ENCODE measurements at regions not wholly inside any gene's neighbourhood (a gene's known extent, or its start where the extent isn't known, plus 50 kb on each side); places are given as distances from the start of the nearest gene placed in this dataset.

GRCh38 chr3:98966862-98967546, 65.5 kb upstream of the DCBLD2 start:
- Histone ChIP-seq H3K27ac (ENCODE audit: low read length) (no peak overlapping the region), H3K9me3 (ENCODE audit: low read length) (no peaks in the 10 kb centered on the region), H3K36me3 (ENCODE audit: insufficient read depth, low read length) (no peaks in the 10 kb centered on the region), H3K4me2 (ENCODE audit: low read length) (no peak overlapping the region), H3K9ac (ENCODE audit: low read length) (no peak overlapping the region), H3K27me3 (ENCODE audit: insufficient read depth, low read depth, low read length) (no peaks in the 10 kb centered on the region), H3K79me2 (replicated peaks; ENCODE audit: insufficient read depth, low read length) (no peaks in the 10 kb centered on the region), H3K4me3 (ENCODE audit: low read length) (no peak overlapping the region), H3K9me2 (ENCODE audit: insufficient read depth, low read length) (no peaks in the 10 kb centered on the region), H4K20me1 (ENCODE audit: insufficient read depth) (no peaks in the 10 kb centered on the region), H3F3A (ENCODE audit: insufficient read depth, low read length, poor library complexity, severe bottlenecking) (no peaks in the 10 kb centered on the region), H2AFZ (ENCODE audit: low read depth, low read length) (no peak overlapping the region)
- no peak for TF ChIP-seq EP300 (conservative IDR thresholded peaks at IDR 0.05; ENCODE audit: poor library complexity, severe bottlenecking)
- TF ChIP-seq CTCF (IDR thresholded peaks at IDR 0.05; ENCODE audit: poor library complexity, severe bottlenecking) = no peak
- TF ChIP-seq POLR2AphosphoS5 (IDR thresholded peaks at IDR 0.05) = no peak
- TF ChIP-seq TAF1 (IDR thresholded peaks at IDR 0.05; ENCODE audit: low read depth) = no peak
- TF ChIP-seq EZH2 (IDR thresholded peaks at IDR 0.05; ENCODE audit: borderline replicate concordance, insufficient read depth, low read length, poor library complexity, severe bottlenecking) = no peak
- TF ChIP-seq RAD21 (conservative IDR thresholded peaks at IDR 0.05) = no peak
- TF ChIP-seq REST (IDR thresholded peaks at IDR 0.05; ENCODE audit: borderline replicate concordance) = no peak
- no peak for TF ChIP-seq MXI1 (conservative IDR thresholded peaks at IDR 0.05; ENCODE audit: poor library complexity, severe bottlenecking)
- no peak for TF ChIP-seq SMC3 (conservative IDR thresholded peaks at IDR 0.05; ENCODE audit: poor library complexity)

- Histone ChIP-seq H3K9me3 (ENCODE audit: low read length) (no peaks in the 10 kb centered on the region), H3K27me3 (ENCODE audit: insufficient read depth, low read depth, low read length) (no peaks in the 10 kb centered on the region), H3K36me3 (ENCODE audit: insufficient read depth, low read length) (no peaks in the 10 kb centered on the region), H4K20me1 (ENCODE audit: insufficient read depth) (no peaks in the 10 kb centered on the region), H3K9ac (ENCODE audit: low read length) (no peak overlapping the region), H3K27ac (ENCODE audit: low read length) (no peak overlapping the region), H3F3A (ENCODE audit: insufficient read depth, low read length, poor library complexity, severe bottlenecking) (no peaks in the 10 kb centered on the region), H2AFZ (ENCODE audit: low read depth, low read length) (no peak overlapping the region), H3K4me3 (ENCODE audit: low read length) (no peak overlapping the region), H3K79me2 (replicated peaks; ENCODE audit: insufficient read depth, low read length) (no peaks in the 10 kb centered on the region), H3K4me2 (ENCODE audit: low read length) (no peak overlapping the region), H3K9me2 (ENCODE audit: insufficient read depth, low read length) (no peaks in the 10 kb centered on the region)
- TF ChIP-seq REST (IDR thresholded peaks at IDR 0.05; ENCODE audit: borderline replicate concordance) (no peak), EP300 (conservative IDR thresholded peaks at IDR 0.05; ENCODE audit: poor library complexity, severe bottlenecking) (no peak)
Observed at GRCh38 chr3:98966434-98966833, 64.9 kb upstream of the DCBLD2 start.

All from neural cell (in vitro differentiated cells).